ENCODE measurements at regions not wholly inside any gene's neighbourhood (a gene's known extent, or its start where the extent isn't known, plus 50 kb on each side); places are given as distances from the start of the nearest gene placed in this dataset.

DNA sequence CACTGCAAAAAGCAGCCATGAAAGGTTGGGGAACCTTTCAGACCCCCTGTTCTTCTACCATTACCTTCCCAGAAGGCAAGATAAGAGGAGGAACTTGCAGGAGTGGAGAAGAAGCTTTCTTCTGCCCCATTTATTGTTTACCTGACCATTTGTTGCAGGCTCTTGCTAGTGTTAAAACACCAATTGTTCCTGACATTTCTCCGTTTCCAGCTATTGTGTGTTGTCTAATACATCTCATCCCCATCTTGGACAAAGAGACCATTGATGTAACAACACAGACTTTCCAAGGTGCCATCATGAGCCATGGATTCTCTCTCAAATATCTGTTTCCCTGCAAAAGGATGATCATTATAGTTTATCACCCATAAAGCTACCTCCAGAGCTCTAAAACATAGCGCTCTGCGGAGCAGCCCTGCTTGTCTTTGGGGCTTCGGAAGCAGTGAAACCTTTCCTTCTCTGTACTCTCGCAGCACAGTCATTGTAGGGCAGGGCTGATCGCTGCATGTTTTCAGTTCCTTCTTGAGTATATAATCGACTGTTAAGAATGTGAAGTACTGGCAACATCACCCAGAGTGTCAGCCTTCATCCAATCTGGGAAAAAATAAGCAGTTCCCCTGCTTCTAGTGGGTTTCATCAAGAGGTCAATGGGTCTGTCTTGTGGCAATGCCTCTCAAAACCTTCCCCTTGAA, 680.0 kb downstream of the SEMA5A start:
- H3K27ac Mint-ChIP-seq: no peak overlapping the region
- H3K27me3 Mint-ChIP-seq: no peaks in the 10 kb centered on the region
- no peak for ATAC-seq
- no peaks in the 10 kb centered on the region for H3K9me3 Mint-ChIP-seq
- DNase-seq: no peak
- no peaks in the 10 kb centered on the region for H3K4me1 Mint-ChIP-seq
- H3K36me3 Mint-ChIP-seq (ENCODE audit: low read depth): no peaks in the 10 kb centered on the region
- no peak overlapping the region for H3K4me3 Mint-ChIP-seq

DNA sequence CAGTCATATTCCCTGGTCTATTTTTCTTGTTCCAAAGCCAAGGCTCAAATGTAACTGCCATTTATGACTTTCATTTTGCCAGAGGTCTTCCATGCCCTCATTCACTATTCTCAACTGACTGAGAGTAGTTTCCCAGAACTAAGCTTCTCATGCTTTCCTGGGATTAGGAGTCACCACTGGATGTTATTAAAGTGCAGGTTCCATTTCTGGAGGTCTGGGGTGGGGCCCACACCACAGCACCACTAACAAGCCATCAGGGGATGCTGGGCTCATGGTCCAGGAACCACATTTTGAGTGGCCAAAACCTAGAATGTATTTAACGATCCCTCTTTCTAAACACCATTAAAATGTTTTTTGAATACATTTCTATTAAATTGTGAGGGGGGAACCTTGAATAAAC, 677.6 kb downstream of the SEMA5A start:
- ATAC-seq (no peak), DNase-seq (no peak)
- no peaks in the 10 kb centered on the region for H3K27me3 Mint-ChIP-seq
- H3K4me1 Mint-ChIP-seq: no peaks in the 10 kb centered on the region
- H3K36me3 Mint-ChIP-seq (ENCODE audit: low read depth): no peaks in the 10 kb centered on the region
- H3K4me3 Mint-ChIP-seq: no peak overlapping the region
- no peak overlapping the region for H3K27ac Mint-ChIP-seq
- H3K9me3 Mint-ChIP-seq: peaks cover 6% of the 10 kb centered on the region

DNA sequence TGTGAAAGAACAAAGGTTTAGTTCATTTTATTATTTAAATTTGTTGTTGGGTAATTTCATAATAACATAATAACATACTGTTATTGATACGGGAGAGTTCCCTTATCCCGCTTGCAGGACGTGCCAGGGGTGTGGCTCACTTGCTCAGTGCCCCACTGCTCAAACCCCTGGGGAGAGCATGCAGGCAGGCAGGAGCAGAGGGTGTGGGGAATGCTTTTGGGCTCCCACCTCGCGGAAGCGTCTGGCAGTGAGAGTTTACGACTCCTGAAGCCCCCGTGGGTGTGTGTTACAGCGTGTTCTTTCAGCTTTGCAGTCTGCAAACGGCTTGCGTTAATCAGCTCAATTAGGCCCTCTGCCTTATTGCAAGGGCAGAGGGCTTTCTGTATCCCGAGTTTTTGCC, 675.9 kb downstream of the SEMA5A start:
- H3K4me3 Mint-ChIP-seq: no peak overlapping the region
- no peaks in the 10 kb centered on the region for H3K36me3 Mint-ChIP-seq (ENCODE audit: low read depth)
- no peak overlapping the region for H3K27ac Mint-ChIP-seq
- peaks cover 6% of the 10 kb centered on the region for H3K9me3 Mint-ChIP-seq
- DNase-seq (no peak), ATAC-seq (no peak)
- no peaks in the 10 kb centered on the region for H3K4me1 Mint-ChIP-seq
- no peaks in the 10 kb centered on the region for H3K27me3 Mint-ChIP-seq

DNA sequence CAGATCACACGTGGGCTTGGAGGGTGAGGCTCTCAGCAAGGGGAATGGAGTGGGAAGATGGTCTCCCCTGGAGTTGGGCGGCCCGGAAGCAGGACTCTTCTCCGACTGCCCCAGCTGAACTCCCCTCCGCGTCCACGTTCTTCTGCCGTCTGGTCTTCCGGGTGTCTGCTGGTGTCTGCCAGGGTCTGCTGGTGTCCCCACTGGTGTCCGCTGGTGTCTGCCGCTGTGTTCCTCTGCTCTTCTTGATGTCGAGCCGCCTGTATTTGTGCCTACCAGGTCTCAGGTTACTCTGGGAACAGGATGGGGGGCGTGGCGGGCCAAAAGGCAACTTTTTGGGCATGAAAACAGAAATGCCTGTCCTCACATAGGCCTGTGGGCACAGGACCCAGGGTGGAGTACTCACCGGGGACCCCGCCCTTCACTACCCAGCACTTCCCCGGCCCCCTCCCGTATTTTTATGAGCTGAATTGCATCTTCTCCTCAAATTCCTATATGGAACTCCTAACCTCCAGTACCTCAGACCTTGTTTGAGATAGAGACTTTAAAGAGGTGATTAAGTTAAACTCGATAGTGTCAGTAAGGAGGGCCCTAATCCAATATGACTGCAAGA, 675.4 kb downstream of the SEMA5A start:
- H3K4me1 Mint-ChIP-seq: no peaks in the 10 kb centered on the region

GRCh38 chr5:8870959-8871355, 674.9 kb downstream of the SEMA5A start:
- H3K36me3 Mint-ChIP-seq (ENCODE audit: low read depth): no peaks in the 10 kb centered on the region
- H3K9me3 Mint-ChIP-seq: peaks cover 6% of the 10 kb centered on the region
- no peak for DNase-seq
- H3K27me3 Mint-ChIP-seq: no peaks in the 10 kb centered on the region
- ATAC-seq: no peak
- H3K4me3 Mint-ChIP-seq: no peak overlapping the region
- no peak overlapping the region for H3K27ac Mint-ChIP-seq
- H3K4me1 Mint-ChIP-seq: no peaks in the 10 kb centered on the region

More for the DNA sequence above, 675.4 kb downstream of the SEMA5A start:
- Mint-ChIP-seq H3K27me3 (no peaks in the 10 kb centered on the region), H3K9me3 (peaks cover 6% of the 10 kb centered on the region), H3K27ac (no peak overlapping the region), H3K36me3 (ENCODE audit: low read depth) (no peaks in the 10 kb centered on the region), H3K4me3 (no peak overlapping the region)
- ATAC-seq: no peak
- no peak for DNase-seq

GRCh38 chr5:8871446-8871845, 674.4 kb downstream of the SEMA5A start:
- Mint-ChIP-seq H3K27me3 (no peaks in the 10 kb centered on the region), H3K4me1 (no peaks in the 10 kb centered on the region), H3K36me3 (ENCODE audit: low read depth) (no peaks in the 10 kb centered on the region), H3K27ac (no peak overlapping the region), H3K9me3 (peaks cover 6% of the 10 kb centered on the region), H3K4me3 (no peak overlapping the region)
- no peak for ATAC-seq
- DNase-seq: no peak

- no peak for DNase-seq
- H3K27me3 Mint-ChIP-seq: no peaks in the 10 kb centered on the region
- H3K9me3 Mint-ChIP-seq: peaks cover 6% of the 10 kb centered on the region
- ATAC-seq: no peak
- no peaks in the 10 kb centered on the region for H3K36me3 Mint-ChIP-seq (ENCODE audit: low read depth)
- H3K27ac Mint-ChIP-seq: no peak overlapping the region
- no peaks in the 10 kb centered on the region for H3K4me1 Mint-ChIP-seq
- no peak overlapping the region for H3K4me3 Mint-ChIP-seq
Observed at GRCh38 chr5:8875722-8876121, 670.2 kb downstream of the SEMA5A start.

DNA sequence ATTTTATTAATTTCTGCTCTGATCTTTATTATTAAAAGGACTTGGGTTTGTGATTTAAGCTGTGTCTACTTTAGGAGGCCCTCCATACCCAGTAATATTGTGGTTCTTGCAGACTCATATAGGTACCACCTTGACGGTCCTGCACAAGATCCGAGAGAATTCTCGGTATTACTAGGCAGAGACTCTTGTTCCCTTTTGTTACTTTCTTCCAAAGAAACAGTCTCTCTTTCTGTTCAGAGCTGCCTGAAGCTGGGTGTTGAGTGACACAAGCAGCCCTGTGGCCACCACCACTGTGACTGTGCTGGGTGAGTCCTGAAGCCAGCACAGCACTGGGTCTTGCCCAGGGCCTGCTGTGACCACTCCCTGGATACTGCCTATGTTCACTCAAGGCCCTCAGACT, 666.6 kb downstream of the SEMA5A start:
- no peak for ATAC-seq
- Mint-ChIP-seq H3K27me3 (no peaks in the 10 kb centered on the region), H3K27ac (no peak overlapping the region), H3K9me3 (peaks cover 6% of the 10 kb centered on the region), H3K4me1 (no peaks in the 10 kb centered on the region), H3K36me3 (ENCODE audit: low read depth) (no peaks in the 10 kb centered on the region), H3K4me3 (no peak overlapping the region)
- no peak for DNase-seq

DNA sequence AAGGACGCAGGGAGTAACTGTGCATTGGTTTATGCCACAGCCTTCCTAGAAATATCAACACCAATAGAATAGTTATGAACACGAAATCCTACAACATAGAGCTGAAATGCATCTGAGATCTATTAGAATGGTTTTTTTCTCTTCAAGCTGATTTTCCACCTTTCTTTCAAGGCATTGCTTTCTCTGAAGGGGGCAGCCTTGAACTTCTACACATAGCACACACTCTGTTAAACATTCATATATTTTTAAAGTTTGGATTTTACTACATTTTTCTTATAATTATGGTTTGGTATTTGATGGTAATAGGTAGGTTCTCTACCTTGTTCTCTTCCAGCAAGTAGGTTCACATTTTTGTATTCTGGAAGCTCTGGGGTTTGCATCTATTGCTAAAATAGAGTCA, 661.8 kb downstream of the SEMA5A start:
- Mint-ChIP-seq H3K27ac (no peak overlapping the region), H3K4me3 (no peak overlapping the region), H3K36me3 (ENCODE audit: low read depth) (no peaks in the 10 kb centered on the region), H3K4me1 (no peaks in the 10 kb centered on the region), H3K27me3 (no peaks in the 10 kb centered on the region), H3K9me3 (peaks cover 9% of the 10 kb centered on the region)
- ATAC-seq (no peak), DNase-seq (no peak)

DNA sequence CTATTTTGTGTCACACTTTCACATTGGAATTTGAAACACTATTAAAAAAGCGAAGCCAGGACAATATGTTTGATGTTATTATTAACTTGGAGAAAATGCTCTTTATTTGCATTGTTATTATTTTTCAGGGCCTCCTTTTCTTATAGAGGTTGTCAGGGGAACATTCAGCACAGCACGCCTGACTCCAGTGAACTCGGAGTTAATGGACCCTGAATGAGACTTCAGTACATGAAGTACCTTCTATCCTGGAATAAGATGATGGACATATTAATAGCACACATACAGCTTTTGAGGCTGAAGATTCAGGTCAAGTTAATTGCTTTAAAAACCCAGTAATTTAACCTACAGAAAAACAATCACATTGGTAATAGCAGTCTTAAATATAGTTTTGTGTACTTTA, 652.9 kb downstream of the SEMA5A start:
- Mint-ChIP-seq H3K4me3 (no peak overlapping the region), H3K4me1 (no peaks in the 10 kb centered on the region), H3K27ac (no peak overlapping the region), H3K27me3 (no peaks in the 10 kb centered on the region), H3K9me3 (peaks cover 8% of the 10 kb centered on the region), H3K36me3 (ENCODE audit: low read depth) (no peaks in the 10 kb centered on the region)
- ATAC-seq (no peak), DNase-seq (no peak)

GRCh38 chr5:8894031-8894430, 651.8 kb downstream of the SEMA5A start:
- H3K27me3 Mint-ChIP-seq: no peaks in the 10 kb centered on the region
- H3K36me3 Mint-ChIP-seq (ENCODE audit: low read depth): no peaks in the 10 kb centered on the region
- ATAC-seq (no peak), DNase-seq (no peak)
- no peak overlapping the region for H3K27ac Mint-ChIP-seq
- H3K4me3 Mint-ChIP-seq: no peak overlapping the region
- no peaks in the 10 kb centered on the region for H3K4me1 Mint-ChIP-seq
- H3K9me3 Mint-ChIP-seq: peaks cover 8% of the 10 kb centered on the region

DNA sequence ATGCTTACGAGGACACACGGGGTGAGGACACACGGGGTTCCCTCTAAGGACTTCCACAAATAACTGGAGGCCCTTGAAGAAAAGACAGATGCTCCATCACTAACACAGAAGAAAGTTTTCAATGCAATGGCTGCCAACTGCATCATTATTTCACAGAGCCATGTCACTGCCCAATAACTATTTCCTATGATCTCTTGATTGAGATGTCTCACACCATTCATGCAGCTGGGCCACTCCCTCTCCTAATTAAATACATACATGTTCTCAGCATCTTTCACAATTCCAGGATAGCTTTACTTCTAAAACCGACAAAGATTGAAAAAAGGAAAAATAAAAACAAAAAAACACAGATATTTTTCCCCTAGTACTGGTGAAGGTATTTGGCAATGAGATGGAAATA, 650.8 kb downstream of the SEMA5A start:
- ATAC-seq: no peak
- no peak for DNase-seq
- H3K27ac Mint-ChIP-seq: no peak overlapping the region
- H3K27me3 Mint-ChIP-seq: no peaks in the 10 kb centered on the region
- H3K4me1 Mint-ChIP-seq: no peaks in the 10 kb centered on the region
- H3K36me3 Mint-ChIP-seq (ENCODE audit: low read depth): no peaks in the 10 kb centered on the region
- H3K4me3 Mint-ChIP-seq: no peak overlapping the region
- peaks cover 8% of the 10 kb centered on the region for H3K9me3 Mint-ChIP-seq

GRCh38 chr5:8895599-8895998, 650.3 kb downstream of the SEMA5A start:
- Mint-ChIP-seq H3K9me3 (peaks cover 8% of the 10 kb centered on the region), H3K27ac (no peak overlapping the region), H3K36me3 (ENCODE audit: low read depth) (no peaks in the 10 kb centered on the region), H3K27me3 (no peaks in the 10 kb centered on the region), H3K4me1 (no peaks in the 10 kb centered on the region), H3K4me3 (no peak overlapping the region)
- DNase-seq: no peak
- no peak for ATAC-seq

GRCh38 chr5:8897316-8897715, 648.6 kb downstream of the SEMA5A start:
- ATAC-seq: no peak
- H3K4me3 Mint-ChIP-seq: no peak overlapping the region
- H3K36me3 Mint-ChIP-seq (ENCODE audit: low read depth): no peaks in the 10 kb centered on the region
- peaks cover 8% of the 10 kb centered on the region for H3K9me3 Mint-ChIP-seq
- H3K27ac Mint-ChIP-seq: no peak overlapping the region
- H3K4me1 Mint-ChIP-seq: no peaks in the 10 kb centered on the region
- DNase-seq: no peak
- H3K27me3 Mint-ChIP-seq: no peaks in the 10 kb centered on the region

GRCh38 chr5:8905021-8905420, 640.9 kb downstream of the SEMA5A start:
- Mint-ChIP-seq H3K27me3 (no peaks in the 10 kb centered on the region), H3K9me3 (peaks cover 8% of the 10 kb centered on the region), H3K27ac (no peak overlapping the region), H3K36me3 (ENCODE audit: low read depth) (no peaks in the 10 kb centered on the region), H3K4me3 (no peak overlapping the region), H3K4me1 (no peaks in the 10 kb centered on the region)
- no peak for ATAC-seq
- no peak for DNase-seq

All from activated naive CD8-positive, alpha-beta T cell treated with anti-CD3 and anti-CD28 coated beads, Interleukin-2, amount 50 U/mL, for 24 hours (primary cell).